ENCODE measurements at regions not wholly inside any gene's neighbourhood (a gene's known extent, or its start where the extent isn't known, plus 50 kb on each side); places are given as distances from the start of the nearest gene placed in this dataset.

DNA sequence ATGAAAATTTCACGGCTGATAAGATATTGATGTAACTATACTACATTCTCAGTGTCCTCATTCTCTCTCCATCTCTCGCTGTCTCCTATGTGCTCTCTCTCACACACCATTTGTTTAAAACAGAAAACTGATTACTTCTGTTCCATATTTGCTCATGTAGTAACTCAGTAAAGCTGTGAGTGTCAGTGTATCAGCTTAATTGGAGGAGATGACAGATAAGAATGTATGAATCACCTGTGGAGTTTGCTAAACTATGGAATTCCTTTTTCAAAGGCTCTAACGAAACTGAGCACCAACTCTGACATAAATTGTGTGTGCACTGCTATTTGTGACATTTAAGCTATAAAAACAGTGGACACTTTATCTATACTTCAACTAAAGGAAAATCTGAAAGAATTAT, 1080.0 kb downstream of the DSC3 start:
- TF ChIP-seq, protein P1, sequence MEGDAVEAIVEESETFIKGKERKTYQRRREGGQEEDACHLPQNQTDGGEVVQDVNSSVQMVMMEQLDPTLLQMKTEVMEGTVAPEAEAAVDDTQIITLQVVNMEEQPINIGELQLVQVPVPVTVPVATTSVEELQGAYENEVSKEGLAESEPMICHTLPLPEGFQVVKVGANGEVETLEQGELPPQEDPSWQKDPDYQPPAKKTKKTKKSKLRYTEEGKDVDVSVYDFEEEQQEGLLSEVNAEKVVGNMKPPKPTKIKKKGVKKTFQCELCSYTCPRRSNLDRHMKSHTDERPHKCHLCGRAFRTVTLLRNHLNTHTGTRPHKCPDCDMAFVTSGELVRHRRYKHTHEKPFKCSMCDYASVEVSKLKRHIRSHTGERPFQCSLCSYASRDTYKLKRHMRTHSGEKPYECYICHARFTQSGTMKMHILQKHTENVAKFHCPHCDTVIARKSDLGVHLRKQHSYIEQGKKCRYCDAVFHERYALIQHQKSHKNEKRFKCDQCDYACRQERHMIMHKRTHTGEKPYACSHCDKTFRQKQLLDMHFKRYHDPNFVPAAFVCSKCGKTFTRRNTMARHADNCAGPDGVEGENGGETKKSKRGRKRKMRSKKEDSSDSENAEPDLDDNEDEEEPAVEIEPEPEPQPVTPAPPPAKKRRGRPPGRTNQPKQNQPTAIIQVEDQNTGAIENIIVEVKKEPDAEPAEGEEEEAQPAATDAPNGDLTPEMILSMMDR (conservative IDR thresholded peaks at IDR 0.05 in 1 of 2, IDR thresholded peaks at IDR 0.05 in 1 of 2; ENCODE audit: extremely low read depth in 1 of 2, insufficient read depth in 1 of 2, low read depth in 1 of 2, low read length in 2 of 2) = peak in 1 of 2 donors; percentile 24
- TF ChIP-seq EZH2 (IDR thresholded peaks at IDR 0.05; ENCODE audit: borderline replicate concordance, low read length) = no peak

All from mammary epithelial cell (primary cell).